ENCODE measurements at regions not wholly inside any gene's neighbourhood (a gene's known extent, or its start where the extent isn't known, plus 50 kb on each side); places are given as distances from the start of the nearest gene placed in this dataset.

GRCh38 chr5:4725594-4725993 is 414.5 kb upstream of the ADAMTS16 start:
- no peak for DNase-seq (ENCODE audit: low read depth)

GRCh38 chr5:4730279-4730678 is 409.9 kb upstream of the ADAMTS16 start:
- no peak for DNase-seq (ENCODE audit: low read depth)

- no peak for DNase-seq (ENCODE audit: low read depth)
Measured at GRCh38 chr5:4734348-4734747, 405.8 kb upstream of the ADAMTS16 start.

DNA sequence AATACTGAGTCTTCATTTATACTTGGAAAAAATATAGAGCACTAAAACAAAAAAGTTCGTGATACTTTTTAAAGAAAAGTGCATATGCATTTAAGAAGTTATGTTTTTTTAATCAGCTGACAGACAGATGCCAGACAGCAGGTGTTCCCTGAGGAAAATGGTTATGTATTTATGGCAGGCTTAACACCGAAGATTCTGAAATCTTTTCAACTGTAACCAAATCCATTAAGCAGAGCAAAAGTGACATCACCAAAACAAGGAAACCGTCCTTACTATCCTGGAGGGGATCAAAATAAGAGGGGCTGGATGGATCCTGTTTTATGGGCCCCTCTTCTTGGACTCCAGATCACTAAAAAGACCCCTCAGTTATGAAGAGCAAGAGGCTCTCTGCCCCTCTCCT is 404.9 kb upstream of the ADAMTS16 start:
- no peak for DNase-seq (ENCODE audit: low read depth)

GRCh38 chr5:4737868-4738267 is 402.3 kb upstream of the ADAMTS16 start:
- no peak for DNase-seq (ENCODE audit: low read depth)

GRCh38 chr5:4738298-4738697 is 401.8 kb upstream of the ADAMTS16 start:
- no peak for DNase-seq (ENCODE audit: low read depth)

GRCh38 chr5:4740156-4740555 is 400.0 kb upstream of the ADAMTS16 start:
- no peak for DNase-seq (ENCODE audit: low read depth)

GRCh38 chr5:4758550-4758949 is 381.6 kb upstream of the ADAMTS16 start:
- DNase-seq (ENCODE audit: low read depth) = no peak

DNA sequence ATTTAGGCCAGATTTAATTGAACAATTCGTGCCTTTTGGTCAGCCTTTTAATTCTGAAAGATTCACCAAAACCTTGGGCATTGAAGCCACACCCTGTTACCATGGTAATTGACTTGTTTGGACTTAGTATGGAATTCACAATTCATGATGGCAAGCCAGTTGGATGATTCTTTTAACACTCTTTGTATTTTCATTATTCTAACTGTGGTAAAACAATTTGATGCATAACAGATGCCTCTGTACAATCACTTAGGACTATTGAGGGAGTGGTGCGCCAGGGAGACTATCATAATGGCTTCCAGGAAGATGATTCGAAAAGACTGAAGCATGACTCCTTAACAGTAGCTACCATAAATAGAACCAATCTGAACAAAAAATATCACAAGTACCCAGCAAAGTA is 381.1 kb upstream of the ADAMTS16 start:
- no peak for DNase-seq (ENCODE audit: low read depth)

- DNase-seq (ENCODE audit: low read depth) = no peak
Measured at GRCh38 chr5:4762316-4762715, 377.8 kb upstream of the ADAMTS16 start.

DNA sequence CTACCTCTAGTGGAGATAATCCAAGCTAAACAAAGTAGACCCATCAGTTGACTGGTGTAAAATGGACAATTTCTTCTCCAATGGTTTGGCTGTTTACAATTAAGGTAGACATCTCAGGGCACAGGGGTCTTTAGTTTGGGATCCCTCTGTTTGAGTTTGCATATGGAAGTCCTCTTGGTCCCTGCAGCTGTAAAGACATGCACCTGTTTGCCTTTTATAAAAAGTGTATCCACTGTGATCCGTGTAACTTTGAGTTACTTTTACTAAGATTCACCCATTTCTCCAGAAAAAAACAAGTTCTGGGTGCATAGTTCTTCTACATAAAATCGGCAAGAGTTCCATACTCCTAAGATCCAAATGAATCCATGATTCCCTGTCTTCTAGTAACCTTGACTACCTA is 374.7 kb upstream of the ADAMTS16 start:
- no peak for DNase-seq (ENCODE audit: low read depth)

DNA sequence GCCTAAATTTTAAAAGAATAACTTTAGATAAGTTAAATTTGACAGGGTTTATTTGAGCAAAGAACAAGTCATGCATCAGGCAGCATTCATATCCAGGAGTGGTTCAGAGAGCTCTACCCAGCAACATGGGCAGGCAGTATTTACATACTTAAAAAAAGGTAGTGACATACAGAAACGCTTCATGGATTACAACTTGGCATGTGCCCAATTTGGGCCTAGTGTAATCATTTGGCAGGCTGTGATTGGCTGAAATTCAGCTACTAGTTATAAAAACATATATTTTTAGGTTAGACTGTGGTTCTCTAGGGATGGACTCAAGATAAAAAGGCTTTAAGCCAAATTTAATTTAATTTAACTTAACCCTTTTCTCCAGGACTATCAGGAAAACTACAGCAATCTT is 374.0 kb upstream of the ADAMTS16 start:
- no peak for DNase-seq (ENCODE audit: low read depth)

GRCh38 chr5:4772591-4772990 is 367.5 kb upstream of the ADAMTS16 start:
- no peak for DNase-seq (ENCODE audit: low read depth)

GRCh38 chr5:4773827-4774317 is 366.3 kb upstream of the ADAMTS16 start:
- no peak for DNase-seq (ENCODE audit: low read depth)

DNA sequence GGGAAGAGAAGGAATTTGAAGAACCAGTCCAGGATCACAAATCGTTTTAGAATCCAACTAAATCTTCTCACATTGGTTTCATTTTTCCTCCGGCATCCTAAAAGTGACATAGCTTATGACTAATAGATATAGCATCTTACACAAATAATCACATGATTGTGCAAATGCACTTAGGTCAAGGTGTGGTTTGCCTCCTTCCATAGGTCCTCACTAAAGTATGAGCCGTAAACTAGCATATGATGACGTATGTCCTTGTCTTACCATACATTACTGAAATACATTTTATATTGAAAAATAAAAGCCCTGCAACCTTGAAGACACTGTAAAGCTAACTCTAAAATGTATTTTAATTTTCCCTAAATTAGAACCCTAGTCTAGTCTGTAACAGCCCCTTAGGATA is 362.7 kb upstream of the ADAMTS16 start:
- no peak for DNase-seq (ENCODE audit: low read depth)

- no peak for DNase-seq (ENCODE audit: low read depth)
Measured at GRCh38 chr5:4780633-4781032, 359.5 kb upstream of the ADAMTS16 start.

DNA sequence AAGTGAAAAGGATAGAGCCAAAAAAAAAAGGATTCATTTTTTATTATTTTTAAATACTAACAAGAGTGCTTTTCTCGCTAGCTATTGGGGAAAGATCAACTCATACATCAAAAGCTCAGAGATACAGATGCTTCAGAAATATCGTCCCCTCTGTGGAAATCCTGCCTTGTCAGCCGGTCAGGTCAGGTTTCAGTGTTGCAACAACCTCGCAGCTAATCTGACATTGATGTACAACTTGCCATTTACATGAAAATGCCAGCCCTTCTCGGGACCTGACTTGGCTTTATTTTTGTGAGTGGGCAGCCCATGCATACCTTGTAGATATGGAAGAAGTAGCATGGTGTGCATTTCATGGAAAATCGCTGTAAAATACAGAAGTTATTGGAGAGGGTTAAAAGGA is 358.8 kb upstream of the ADAMTS16 start:
- DNase-seq (ENCODE audit: low read depth) = no peak

DNA sequence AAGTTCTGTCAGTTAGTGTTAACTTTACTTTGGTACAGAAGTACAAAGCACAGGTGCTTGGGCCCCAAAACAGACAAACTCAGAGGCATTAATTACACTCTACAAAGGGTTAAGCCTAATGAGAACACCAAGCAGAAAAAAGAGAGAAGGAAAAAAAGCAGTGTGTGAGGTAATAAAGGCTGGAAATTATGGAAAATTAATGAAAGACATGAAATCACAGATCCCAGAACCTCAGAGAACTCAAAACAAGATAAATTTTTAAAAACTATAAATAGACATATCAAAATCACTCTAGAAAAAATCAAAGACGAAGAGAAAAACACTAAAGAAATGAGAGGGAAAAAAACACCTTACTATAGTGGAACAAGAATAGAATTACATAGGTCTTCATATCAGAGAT is 354.2 kb upstream of the ADAMTS16 start:
- DNase-seq (ENCODE audit: low read depth) = no peak

GRCh38 chr5:4797445-4797844 is 342.7 kb upstream of the ADAMTS16 start:
- no peak for DNase-seq (ENCODE audit: low read depth)

DNA sequence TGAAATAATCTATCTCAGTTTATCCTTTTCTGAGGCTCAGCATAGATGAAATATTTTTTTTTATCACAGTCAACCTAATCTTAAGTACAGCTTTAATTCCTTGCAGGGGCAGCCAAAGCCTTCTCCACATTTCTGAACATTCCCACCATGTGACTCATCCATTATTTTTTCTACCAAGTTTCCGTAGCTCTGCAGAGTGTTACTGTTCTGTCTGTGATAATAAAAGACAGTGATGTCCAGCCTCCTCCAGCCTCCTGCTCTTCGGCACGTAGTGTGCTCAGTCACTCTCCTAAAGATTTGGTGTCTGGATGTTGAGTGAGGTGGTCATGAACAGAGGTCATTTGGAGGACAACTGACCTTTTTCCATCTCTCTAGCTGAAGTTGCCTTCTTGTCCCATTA is 338.1 kb upstream of the ADAMTS16 start:
- DNase-seq (ENCODE audit: low read depth) = no peak

GRCh38 chr5:4804691-4805360 is 335.3 kb upstream of the ADAMTS16 start:
- DNase-seq (ENCODE audit: low read depth) = no peak

DNA sequence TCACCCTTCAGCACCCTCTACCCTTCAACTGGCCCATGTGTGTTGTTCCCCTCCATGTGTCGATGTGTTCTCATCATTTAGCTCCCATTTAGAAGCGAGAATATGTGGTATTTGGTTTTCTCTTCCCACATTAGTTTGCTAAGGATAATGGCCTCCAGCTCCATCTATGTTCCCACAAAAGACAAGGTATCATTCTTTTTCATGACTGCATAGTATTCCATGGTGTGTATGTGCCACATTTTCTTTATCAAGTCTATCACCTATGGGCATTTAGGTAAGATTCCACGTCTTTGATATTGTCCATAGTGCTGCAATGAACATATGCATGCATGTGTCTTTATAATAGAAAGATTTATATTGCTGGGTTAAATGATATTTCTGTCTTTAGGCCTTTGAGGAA is 325.1 kb upstream of the ADAMTS16 start:
- DNase-seq (ENCODE audit: low read depth) = no peak

GRCh38 chr5:4817767-4818166 is 322.4 kb upstream of the ADAMTS16 start:
- DNase-seq (ENCODE audit: low read depth) = no peak

DNA sequence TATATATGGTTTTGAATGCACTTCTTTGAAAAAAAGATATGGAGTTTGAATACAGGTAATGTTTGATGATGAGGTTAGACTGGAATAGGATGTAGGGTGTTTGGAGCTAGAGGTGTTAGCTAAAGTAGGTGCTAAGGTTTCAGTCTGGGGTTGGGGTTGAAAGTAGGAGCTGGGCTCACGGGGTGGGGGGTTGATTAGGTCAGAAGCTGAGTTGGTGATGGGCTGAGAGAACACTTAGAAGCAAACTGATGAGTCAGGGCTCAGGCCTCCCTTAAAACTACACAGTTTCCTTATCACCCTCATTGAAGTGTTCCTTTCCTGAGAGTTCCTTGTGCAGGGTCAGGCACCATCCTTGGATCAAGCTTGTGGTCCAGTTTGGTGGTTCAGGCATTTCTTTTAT is 308.8 kb upstream of the ADAMTS16 start:
- no peak for DNase-seq (ENCODE audit: low read depth)

DNA sequence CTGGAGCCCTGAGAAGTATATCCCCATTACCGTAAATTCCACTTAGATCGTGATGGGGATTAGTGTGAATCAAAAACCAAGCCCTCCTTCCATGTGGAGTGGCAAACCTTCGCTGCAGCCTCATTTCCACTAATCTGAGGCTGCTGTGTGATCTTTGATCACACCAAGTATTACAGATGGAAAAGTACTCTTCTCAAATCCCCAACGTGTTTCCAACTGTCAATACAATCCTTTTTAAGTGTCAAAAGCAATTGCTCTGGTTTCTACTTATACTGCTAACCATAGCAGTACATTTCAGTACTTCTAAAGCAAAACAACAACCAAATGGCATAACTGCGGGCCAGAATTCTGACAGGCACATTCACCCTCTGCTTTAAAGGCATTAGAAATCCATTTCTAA is 307.7 kb upstream of the ADAMTS16 start:
- no peak for DNase-seq (ENCODE audit: low read depth)

All from activated T-cell treated with anti-CD3 and anti-CD28 coated beads for 48 hours (primary cell).